HG02571 (cell line): ENCODE measurements at regions not wholly inside any gene's neighbourhood (a gene's known extent, or its start where the extent isn't known, plus 50 kb on each side); places are given as distances from the start of the nearest gene placed in this dataset.

Source experiments
- ATAC-seq: cut with Tn5 transposase; IDR thresholded peaks from one replicate; pipeline ENCODE4 v1.9.1; 2021; ENCODE audit warnings: mild to moderate bottlenecking, moderate library complexity; ENCODE audit not compliant: unreplicated experiment

- ATAC-seq = no peak
Observed at GRCh38 chr15:66941791-66942190, 123.6 kb upstream of the SMAD3 start.

DNA sequence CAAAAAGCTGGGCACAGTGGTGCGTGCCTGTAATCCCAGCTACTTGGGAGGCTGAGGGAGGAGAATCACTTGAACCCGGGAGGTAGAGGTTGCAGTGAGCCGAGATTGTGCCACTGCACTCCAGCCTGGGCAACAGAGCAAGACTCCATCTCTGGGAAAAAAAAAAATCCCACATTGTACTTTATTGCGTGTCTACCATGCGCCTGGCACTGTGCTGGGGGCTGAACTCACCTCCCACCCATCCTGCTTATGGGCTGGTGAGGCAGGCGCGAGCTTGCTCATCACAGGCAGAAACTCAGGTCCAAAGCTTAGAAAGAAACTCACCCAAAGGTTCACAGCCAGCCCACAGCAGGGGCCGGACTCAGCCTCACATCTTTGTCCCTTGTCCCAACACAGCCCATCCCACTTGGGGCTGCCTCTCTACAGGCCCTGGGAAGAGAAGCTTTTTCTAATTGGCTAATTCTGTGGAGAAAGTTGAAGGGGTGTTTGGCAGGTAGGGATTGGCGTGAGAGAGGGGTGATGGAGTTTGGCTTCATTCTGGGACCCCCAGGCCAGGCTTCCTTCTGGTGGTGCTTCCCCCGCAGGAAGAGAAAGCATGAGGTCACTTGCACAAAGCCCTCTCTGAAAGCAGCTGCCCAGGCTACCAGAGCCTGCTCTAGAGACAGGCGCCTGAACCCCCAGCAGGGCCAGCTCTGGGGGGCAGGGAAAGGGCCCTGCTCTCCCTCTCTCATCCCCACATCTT, 122.6 kb upstream of the SMAD3 start:
- no peak for ATAC-seq

GRCh38 chr15:66943456-66944095, 121.8 kb upstream of the SMAD3 start:
- no peak for ATAC-seq

DNA sequence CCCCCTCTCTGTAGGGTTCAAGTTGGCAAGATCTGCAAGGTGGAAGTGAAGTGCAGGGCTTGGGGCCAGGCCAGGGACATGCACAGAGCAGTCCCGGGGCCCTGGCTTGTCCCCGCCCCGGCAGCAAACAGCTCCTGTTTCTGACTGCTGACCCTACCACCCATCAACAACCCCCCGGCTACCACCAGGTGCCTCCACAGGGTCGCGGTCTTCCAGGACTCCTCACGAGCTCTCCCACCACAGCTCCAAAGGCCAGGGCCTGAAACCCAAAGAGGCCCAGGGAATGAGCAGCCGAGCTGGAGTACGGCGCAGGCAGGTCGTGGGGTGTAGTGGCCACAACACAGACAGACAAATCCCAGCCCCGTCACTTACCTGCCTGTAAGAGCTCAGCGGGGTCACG, 121.3 kb upstream of the SMAD3 start:
- no peak for ATAC-seq

- no peak for ATAC-seq
Observed at GRCh38 chr15:66945286-66945685, 120.1 kb upstream of the SMAD3 start.

GRCh38 chr15:66945842-66946241, 119.6 kb upstream of the SMAD3 start:
- ATAC-seq = no peak

GRCh38 chr15:66946578-66947164, 118.7 kb upstream of the SMAD3 start:
- no peak for ATAC-seq

GRCh38 chr15:66947471-66947870, 117.9 kb upstream of the SMAD3 start:
- ATAC-seq = no peak

DNA sequence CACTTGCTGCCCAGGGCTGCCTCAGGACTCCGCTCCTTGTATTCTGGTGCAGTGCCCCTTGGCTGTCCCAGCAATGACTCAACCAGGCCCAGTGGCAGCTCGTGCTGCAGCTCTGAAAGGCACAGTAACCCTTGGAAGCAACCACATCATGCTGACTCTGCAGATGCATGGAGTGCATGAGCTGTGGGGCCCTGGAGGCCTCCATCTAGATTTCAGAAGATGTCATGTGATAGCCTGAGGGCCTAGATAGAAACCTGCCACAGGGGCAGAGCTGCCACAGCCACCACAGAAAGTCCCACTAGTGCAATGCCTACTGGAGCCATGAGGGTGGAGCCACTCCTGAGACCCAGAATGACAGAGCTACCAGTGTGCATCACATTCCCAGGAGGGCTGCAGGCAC, 117.1 kb upstream of the SMAD3 start:
- ATAC-seq = no peak

- ATAC-seq = no peak
Observed at GRCh38 chr15:66950114-66950513, 115.3 kb upstream of the SMAD3 start.

DNA sequence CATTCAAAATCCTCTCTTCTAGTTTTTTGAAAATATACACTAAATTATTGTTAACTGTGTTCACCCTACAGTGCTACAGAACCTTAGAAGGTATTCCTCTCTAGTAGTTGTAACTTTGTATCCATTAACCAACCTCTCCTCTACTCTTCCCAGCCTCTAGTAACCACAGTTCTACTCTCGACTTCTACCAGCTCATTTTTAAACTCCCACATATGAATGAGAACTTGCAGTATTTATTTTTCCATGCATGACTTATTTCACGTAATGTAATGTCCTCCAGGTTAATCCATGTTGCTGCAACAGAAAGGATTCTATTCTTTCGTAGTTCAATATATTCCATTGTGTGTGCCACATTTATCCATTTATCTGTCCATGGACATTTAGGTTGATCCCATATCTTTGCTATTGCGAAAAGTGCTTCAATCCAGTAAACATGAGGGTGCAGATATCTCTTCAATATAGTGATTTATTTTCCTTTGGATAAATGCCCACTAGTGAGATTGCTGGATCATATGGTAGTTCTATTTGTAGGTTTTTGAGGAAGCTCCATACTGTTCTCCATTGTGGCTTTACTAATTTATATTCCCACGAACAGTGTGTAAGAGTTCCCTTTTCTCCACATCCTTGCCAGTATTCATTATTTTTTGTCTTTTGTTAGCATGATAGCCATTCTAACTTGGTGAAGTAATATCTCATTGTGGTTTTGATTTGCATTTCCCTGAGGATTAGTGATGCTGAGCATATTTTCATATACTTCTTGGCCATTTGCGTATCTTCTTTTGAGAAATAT, 113.7 kb upstream of the SMAD3 start:
- no peak for ATAC-seq

DNA sequence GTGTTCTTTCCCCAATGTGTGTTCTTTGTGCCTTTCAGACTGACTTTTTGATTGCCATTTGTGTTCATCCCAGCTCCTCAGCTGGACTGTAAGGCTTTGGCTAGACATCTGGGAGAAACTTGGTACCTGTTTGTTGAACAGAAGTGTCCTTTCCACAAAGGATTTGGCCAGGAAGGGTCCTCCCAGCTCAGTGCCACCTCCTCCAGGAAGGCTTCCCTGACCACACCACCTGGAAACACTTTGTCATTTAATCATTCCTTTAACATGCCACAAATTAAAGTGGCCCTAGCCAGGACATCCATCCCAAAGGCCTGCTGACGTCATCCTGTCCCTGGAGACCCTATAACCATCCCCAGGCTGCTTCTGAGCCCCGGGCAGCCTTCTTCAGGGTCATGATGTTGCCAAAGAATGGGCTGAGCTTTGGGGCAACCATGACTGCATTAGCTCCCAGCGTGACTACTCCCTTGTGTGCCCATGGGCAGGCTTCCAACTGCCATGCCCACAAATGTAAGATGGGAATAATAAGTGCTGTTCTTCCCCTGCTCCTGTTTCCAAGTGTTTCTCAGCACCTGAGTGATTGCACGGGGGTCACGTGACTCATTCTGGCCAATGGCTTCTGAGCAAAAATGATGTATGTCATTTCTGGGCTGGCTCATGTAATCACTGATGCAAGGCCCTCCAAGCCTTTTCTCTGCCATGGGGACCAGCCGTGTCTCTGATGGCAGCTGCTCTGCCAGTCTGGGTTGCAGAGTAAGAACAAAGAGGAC, 112.5 kb upstream of the SMAD3 start:
- no peak for ATAC-seq

DNA sequence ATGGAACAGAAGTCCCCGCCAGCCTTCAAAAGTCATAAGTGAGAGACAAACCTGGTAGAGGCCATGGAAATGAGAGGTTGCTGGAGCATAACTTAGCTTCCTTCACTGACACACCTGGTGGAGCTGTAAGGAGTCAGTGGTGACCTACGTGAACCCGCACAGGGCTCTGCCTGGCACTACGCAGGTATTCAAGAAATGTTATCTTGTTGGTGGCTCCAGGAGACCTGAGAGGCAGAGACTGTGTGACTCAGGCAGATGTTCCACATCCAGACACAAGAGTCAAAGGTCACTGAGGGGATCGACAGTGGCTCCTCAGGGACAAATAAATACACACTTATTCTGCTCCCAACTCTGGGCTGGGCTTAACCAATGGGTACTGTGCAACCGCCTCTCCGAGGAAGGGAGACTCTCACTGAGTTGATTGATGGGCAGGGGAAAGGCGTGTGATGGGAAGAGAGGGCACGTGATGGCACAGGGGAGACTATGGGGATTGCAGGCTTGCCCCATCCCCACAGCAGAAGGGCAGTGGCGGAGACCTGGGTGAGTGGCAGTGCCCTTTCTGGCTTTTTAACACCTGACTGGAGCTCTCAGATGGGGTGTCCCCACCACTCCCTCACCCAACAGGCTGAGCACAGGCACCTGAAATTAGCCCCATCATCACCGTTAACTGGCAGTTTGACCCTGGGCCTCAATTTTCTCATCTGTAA, 111.7 kb upstream of the SMAD3 start:
- no peak for ATAC-seq

DNA sequence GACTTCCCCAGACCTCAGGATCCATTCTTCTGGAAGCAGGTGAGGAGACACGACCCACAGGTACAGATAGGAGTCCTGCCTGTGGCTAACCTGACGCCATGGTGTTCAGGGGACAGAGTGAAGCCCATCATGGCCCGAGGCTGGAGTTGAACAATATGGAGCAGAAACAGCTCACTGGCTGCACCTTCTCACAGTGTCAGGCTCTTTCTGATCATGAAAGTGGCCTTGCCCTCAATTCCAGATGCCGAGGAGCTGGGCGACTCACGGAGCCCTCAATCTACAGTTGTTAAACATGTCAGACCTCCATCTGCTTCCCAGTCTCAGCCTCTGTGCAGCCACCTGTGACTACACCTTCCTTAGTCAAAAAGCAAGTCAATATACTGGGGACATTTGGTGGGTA, 110.8 kb upstream of the SMAD3 start:
- ATAC-seq = no peak

DNA sequence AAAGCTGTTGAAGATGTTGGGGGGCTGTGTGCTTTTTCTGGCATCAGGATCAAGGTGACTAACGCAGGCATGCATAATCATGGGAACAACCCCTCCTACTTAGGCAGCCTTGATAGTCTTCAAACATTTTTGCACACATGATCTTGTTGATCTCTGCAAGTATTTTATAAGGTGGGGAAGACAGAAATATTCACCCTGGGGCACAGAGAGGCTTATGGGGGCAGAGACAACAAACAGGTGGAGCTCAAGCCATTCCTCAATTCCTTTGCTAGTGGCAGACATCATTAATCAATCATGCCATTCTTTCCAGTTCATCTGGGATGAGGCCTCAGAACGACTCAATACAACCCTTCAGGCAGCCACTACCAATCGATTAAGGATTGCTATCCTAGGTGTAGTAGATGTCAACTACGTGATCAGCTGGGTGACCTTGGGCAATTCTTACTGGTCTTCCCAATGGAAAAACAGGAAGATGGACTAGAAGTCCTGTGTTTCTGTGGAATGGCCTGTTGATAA, 110.3 kb upstream of the SMAD3 start:
- no peak for ATAC-seq

DNA sequence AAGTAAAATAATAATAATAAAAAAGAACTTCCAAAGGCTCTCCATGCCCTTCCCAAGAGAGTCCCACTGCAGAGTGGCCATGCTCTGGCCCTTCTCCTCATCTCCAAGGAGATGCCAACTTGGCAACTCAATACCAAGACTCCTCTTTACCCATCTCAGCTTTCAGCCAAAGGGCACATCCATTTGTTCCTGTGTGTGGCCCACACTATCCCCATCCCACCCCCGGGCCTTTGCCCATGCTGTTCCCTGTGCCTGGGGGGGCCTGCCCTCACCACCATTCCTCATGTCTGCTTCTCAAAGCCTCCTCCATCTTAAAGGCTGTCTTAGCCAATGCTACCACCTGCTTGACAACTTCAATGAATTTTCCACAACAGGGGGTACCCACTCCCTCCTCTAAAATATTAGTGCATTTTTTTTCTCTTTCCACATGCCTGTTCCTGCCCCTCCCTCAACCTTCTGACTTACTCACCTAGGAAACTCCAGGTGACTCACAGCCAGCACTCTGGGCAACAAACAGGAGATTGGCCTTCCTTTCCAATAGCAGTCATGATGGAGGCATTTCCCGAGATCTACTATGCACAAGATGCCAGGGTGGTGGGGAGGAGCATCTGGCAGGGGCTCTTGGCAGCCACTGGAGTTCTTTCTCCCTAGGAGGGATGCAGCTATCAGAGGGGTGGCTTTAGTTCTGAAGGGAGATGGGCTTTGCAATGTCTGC, 109.4 kb upstream of the SMAD3 start:
- ATAC-seq = no peak

- ATAC-seq = no peak
Observed at GRCh38 chr15:66956672-66957430, 108.6 kb upstream of the SMAD3 start.

GRCh38 chr15:66957431-66957720, 108.0 kb upstream of the SMAD3 start:
- ATAC-seq = no peak

DNA sequence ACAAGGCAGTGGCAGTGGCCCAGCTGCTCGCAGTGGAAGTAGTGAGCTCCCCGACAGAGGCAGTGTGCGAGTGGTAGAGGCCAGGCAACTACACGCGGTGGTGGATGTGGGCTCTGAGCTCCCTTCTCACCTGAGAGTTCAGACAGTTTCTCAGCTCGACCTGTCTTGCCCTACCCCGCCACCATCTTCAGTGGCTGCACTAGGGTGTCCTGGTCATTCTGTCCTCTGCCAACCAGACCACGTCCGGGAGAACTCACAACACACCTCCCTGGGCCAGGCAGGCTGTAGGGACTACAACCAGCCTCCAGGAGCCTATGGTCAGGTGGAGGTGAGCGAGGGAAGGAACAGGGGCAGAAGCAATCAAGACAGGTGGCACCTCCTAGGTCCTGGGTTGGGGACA, 106.3 kb upstream of the SMAD3 start:
- no peak for ATAC-seq
